Neural progenitor cell (in vitro differentiated cells): ENCODE measurements at regions not wholly inside any gene's neighbourhood (a gene's known extent, or its start where the extent isn't known, plus 50 kb on each side); places are given as distances from the start of the nearest gene placed in this dataset.

Source experiments
- EZH2phosphoT487 ChIP-seq: fragments of 200-600 bp; sonication (generic); IDR thresholded peaks from 2 replicates; pipeline ENCODE4 v1.6.1; 2017; ENCODE audit warnings: antibody characterized with exemption
- TF ChIP-seq, protein P1 (sequence below): fragments of 200-600 bp; sonication (generic); IDR thresholded peaks from 2 replicates; pipeline ENCODE4 v1.5.1; 2017; ENCODE audit warnings: antibody characterized with exemption, mild to moderate bottlenecking

GRCh38 chr2:49426996-49427395 lies 272.7 kb upstream of the FSHR start:
- TF ChIP-seq, protein P1, sequence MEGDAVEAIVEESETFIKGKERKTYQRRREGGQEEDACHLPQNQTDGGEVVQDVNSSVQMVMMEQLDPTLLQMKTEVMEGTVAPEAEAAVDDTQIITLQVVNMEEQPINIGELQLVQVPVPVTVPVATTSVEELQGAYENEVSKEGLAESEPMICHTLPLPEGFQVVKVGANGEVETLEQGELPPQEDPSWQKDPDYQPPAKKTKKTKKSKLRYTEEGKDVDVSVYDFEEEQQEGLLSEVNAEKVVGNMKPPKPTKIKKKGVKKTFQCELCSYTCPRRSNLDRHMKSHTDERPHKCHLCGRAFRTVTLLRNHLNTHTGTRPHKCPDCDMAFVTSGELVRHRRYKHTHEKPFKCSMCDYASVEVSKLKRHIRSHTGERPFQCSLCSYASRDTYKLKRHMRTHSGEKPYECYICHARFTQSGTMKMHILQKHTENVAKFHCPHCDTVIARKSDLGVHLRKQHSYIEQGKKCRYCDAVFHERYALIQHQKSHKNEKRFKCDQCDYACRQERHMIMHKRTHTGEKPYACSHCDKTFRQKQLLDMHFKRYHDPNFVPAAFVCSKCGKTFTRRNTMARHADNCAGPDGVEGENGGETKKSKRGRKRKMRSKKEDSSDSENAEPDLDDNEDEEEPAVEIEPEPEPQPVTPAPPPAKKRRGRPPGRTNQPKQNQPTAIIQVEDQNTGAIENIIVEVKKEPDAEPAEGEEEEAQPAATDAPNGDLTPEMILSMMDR: no peak
- no peak for TF ChIP-seq EZH2phosphoT487
